MG63 (cell line): ENCODE measurements at regions not wholly inside any gene's neighbourhood (a gene's known extent, or its start where the extent isn't known, plus 50 kb on each side); places are given as distances from the start of the nearest gene placed in this dataset.

Experiments used
- DNase-seq: peaks from one replicate; pipeline ENCODE4 v3.0.0-alpha.2; 2020
- H3K27me3 ChIP-seq: fragments of 250-450 bp; sonication (Bioruptor Pico); 2 replicates; pipeline ENCODE4 v1.5.1; 2020; ENCODE audit warnings: mild to moderate bottlenecking, moderate library complexity
- H3K36me3 ChIP-seq: fragments of 250-450 bp; sonication (Bioruptor Pico); 2 replicates; pipeline ENCODE4 v1.5.1; 2020; ENCODE audit warnings: mild to moderate bottlenecking, moderate library complexity
- H3K4me3 ChIP-seq: fragments of 250-450 bp; sonication (Bioruptor Pico); 2 replicates; pipeline ENCODE4 v1.5.1; 2020; ENCODE audit warnings: mild to moderate bottlenecking, moderate library complexity
- H3K9me3 ChIP-seq: fragments of 250-450 bp; sonication (Bioruptor Pico); 2 replicates; pipeline ENCODE4 v1.5.1; 2020; ENCODE audit warnings: mild to moderate bottlenecking, moderate library complexity

DNA sequence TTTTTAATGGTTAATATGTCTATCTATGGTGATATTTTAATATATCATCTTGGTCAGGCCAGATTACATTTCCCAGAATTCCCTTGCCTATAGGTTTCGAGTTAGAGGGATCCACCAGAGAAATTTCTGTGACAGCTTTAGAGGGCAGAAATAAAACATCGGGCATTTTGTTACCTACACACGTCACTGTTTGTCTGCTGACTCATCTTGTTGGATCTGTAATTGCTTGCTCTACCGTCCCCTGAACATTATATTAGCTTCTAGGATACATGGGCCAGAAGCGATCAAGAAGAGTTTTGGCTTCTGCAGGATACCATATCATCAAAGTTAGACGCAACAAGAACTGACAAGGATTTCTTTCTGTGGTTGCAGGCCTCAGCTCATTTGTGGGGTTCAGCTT, 795.8 kb upstream of the GCFC2 start:
- Histone ChIP-seq H3K36me3 (no peaks in the 10 kb centered on the region), H3K9me3 (no peaks in the 10 kb centered on the region), H3K27me3 (no peaks in the 10 kb centered on the region), H3K4me3 (no peak overlapping the region)
- no peak for DNase-seq

DNA sequence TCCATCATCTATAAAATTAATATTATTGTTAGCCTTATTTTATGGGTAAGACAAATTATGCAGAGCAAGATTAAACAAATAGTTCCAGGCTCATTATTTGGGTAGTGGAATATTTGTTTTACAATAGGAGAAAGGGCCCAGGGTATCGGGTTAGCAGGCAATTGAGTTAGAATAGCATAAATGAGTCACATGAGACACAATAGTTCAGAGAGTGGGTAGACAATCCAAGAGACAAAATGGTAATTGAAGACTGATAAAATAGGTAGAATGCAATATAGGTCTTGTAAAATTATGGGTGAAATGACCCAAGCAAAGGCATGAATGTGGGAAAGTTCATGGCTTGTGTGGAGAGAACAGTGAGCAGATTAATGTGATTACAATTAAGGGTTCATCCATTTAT, 790.9 kb upstream of the GCFC2 start:
- no peaks in the 10 kb centered on the region for H3K36me3 ChIP-seq
- DNase-seq = no peak
- no peaks in the 10 kb centered on the region for H3K27me3 ChIP-seq
- H3K9me3 ChIP-seq = no peaks in the 10 kb centered on the region
- H3K4me3 ChIP-seq = no peak overlapping the region

DNA sequence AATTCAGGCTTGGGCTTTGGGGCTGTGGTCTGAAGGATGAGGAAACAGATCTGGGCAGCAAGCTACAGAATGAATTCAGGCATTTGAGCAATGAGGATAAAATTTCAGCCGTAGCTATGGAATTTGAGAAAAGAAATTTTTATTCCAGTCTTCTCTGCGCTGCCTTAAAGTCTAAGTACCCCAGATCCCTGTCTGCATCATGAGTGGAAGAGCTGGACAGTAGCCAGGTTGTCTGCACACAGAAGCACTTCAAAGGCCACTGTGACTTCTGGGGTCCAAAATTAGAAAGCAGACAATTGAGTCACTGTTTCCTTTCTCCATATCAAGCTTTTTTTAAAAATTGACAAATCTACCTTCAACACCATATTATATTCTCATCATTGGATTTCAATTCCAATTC, 787.6 kb upstream of the GCFC2 start:
- Histone ChIP-seq H3K27me3 (no peaks in the 10 kb centered on the region), H3K4me3 (no peak overlapping the region), H3K36me3 (no peaks in the 10 kb centered on the region), H3K9me3 (no peaks in the 10 kb centered on the region)
- DNase-seq = no peak

DNA sequence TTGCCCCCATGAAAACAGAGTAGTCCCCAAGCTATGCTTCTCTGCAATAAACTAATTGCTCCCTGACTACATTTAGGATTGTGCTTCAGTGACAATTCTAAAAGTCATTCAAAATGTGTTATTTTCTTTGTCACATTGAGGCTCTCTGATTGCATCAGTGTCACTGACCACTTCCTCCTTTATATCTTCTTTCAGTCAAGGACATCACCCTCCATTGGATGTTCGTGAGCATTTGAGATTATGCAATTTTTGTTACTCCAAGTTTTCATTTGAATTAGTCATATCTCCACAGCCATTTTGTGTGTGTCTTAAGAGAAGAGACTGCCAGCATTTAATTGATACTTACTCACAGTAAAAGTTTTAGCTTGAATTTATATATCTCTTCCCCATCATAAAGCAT, 780.8 kb upstream of the GCFC2 start:
- Histone ChIP-seq H3K36me3 (no peaks in the 10 kb centered on the region), H3K4me3 (no peak overlapping the region), H3K9me3 (no peaks in the 10 kb centered on the region), H3K27me3 (no peaks in the 10 kb centered on the region)
- DNase-seq = no peak

GRCh38 chr2:76478266-76479035, 767.7 kb upstream of the GCFC2 start:
- Histone ChIP-seq H3K4me3 (no peak overlapping the region), H3K36me3 (no peaks in the 10 kb centered on the region), H3K9me3 (no peaks in the 10 kb centered on the region), H3K27me3 (no peaks in the 10 kb centered on the region)
- DNase-seq = no peak

GRCh38 chr2:76472946-76473345, 762.2 kb upstream of the GCFC2 start:
- Histone ChIP-seq H3K27me3 (no peaks in the 10 kb centered on the region), H3K36me3 (no peaks in the 10 kb centered on the region), H3K4me3 (no peak overlapping the region), H3K9me3 (no peaks in the 10 kb centered on the region)
- no peak for DNase-seq

DNA sequence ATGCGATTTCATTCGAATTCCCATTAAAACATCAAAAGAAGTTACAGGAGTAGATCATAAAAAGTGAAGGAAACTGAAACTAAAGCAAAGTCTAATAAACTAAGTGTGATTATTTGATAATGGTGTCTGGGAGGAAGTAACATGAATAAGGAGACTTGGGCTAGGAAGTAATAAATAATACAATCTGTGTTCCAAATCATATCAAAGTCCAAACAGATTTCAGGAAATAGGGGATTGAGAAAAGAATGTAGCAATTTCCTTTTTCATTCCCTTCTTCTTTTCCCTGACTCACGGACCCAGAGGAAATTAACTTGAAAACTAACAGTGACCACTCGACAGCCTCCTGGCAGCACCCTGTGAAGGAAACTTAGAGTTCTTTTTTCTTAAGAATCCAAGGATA, 758.4 kb upstream of the GCFC2 start:
- Histone ChIP-seq H3K27me3 (no peaks in the 10 kb centered on the region), H3K9me3 (no peaks in the 10 kb centered on the region), H3K36me3 (no peaks in the 10 kb centered on the region), H3K4me3 (no peak overlapping the region)
- DNase-seq = no peak

GRCh38 chr2:76467326-76467725, 756.6 kb upstream of the GCFC2 start:
- no peaks in the 10 kb centered on the region for H3K36me3 ChIP-seq
- DNase-seq = no peak
- no peak overlapping the region for H3K4me3 ChIP-seq
- no peaks in the 10 kb centered on the region for H3K27me3 ChIP-seq
- H3K9me3 ChIP-seq = no peaks in the 10 kb centered on the region

DNA sequence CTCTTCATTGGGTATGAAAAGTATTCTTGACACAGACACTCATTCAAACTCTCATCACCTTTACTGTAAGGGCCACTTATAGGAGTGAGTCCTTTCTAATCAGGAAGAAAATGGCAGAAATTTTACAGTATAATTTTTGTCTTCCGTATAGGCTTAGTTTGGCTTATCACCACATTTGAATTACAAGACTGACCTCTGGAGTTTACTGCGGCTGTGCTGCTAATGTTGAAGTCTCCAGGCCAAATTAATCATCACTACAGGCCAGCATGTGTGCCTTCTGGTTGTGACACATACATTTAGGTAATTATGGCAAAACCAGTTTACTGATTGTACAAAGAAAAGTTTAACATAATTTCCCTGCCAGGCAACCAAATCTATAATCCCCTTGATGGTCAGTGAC, 753.6 kb upstream of the GCFC2 start:
- no peaks in the 10 kb centered on the region for H3K36me3 ChIP-seq
- no peak overlapping the region for H3K4me3 ChIP-seq
- no peaks in the 10 kb centered on the region for H3K27me3 ChIP-seq
- DNase-seq = no peak
- no peaks in the 10 kb centered on the region for H3K9me3 ChIP-seq

- no peak overlapping the region for H3K4me3 ChIP-seq
- DNase-seq = no peak
- H3K9me3 ChIP-seq = no peaks in the 10 kb centered on the region
- H3K36me3 ChIP-seq = no peaks in the 10 kb centered on the region
- H3K27me3 ChIP-seq = no peaks in the 10 kb centered on the region
These were observed 750.7 kb upstream of the GCFC2 start for GRCh38 chr2:76461431-76461830.

DNA sequence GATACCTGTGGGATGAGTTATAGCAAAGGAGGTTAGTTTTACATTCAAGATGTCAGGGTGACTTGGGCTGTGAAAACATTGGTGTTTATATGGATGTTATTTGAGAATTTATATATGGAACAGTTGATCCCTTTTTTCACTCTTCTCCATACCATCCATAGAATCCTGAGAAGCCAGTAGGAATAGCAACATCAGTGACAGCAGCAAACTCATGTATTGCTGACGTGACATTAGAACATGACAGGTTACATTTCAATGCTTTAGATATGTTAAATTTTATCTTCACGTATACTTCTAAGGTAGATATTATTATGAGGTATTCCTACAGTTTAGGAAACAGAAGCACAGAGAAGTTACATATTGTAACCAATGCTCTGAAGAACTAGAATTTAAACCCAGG, 745.2 kb upstream of the GCFC2 start:
- no peak for DNase-seq

GRCh38 chr2:76450024-76450475, 739.3 kb upstream of the GCFC2 start:
- H3K9me3 ChIP-seq = no peaks in the 10 kb centered on the region
- H3K4me3 ChIP-seq = no peak overlapping the region
- no peak for DNase-seq
- no peaks in the 10 kb centered on the region for H3K36me3 ChIP-seq
- no peaks in the 10 kb centered on the region for H3K27me3 ChIP-seq

More for the DNA sequence above, 745.2 kb upstream of the GCFC2 start:
- no peaks in the 10 kb centered on the region for H3K9me3 ChIP-seq
- no peak overlapping the region for H3K4me3 ChIP-seq
- no peaks in the 10 kb centered on the region for H3K27me3 ChIP-seq
- no peaks in the 10 kb centered on the region for H3K36me3 ChIP-seq

- no peak for DNase-seq
- no peaks in the 10 kb centered on the region for H3K27me3 ChIP-seq
- no peaks in the 10 kb centered on the region for H3K36me3 ChIP-seq
- H3K4me3 ChIP-seq = no peak overlapping the region
- no peaks in the 10 kb centered on the region for H3K9me3 ChIP-seq
These were observed 738.2 kb upstream of the GCFC2 start for GRCh38 chr2:76448956-76449355.

DNA sequence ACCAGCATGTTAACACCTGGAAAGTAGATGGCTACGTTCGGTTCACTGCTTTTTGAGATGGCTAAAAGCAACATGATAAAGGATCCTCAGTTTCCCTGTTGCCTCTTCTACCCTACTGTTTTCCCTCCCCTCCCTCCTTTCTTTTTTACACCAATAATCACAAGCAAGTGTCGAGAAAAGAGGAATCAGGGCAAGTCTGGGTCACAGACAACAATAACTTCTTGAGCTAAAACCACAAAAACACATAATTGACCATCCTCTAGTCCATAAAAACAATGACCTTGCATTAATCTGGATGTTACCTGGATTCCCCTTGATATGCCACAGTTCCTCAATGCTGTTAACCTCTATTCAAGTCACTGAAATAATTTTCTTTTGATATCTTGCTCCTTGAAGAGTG, 736.6 kb upstream of the GCFC2 start:
- Histone ChIP-seq H3K9me3 (no peaks in the 10 kb centered on the region), H3K4me3 (no peak overlapping the region), H3K36me3 (no peaks in the 10 kb centered on the region), H3K27me3 (no peaks in the 10 kb centered on the region)
- no peak for DNase-seq

DNA sequence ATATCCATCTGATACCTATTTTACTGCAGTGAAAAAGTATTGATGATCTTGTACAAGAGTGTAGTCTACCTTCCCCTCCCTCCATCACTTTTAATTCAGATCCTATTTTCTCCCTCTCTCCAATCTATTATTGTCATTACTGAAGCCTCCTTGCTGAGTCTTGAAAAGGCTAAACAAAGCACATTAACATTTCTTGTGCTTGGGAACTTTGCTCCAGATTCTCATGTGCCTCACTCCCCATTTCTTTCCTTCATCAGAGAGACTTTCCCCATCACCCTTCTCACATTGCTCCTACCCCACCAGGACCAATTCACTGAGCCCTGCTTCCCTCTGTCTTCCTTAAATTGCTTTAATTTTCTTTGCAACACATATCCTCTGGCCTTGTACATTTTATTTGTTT, 736.2 kb upstream of the GCFC2 start:
- DNase-seq = no peak
- H3K4me3 ChIP-seq = no peak overlapping the region

DNA sequence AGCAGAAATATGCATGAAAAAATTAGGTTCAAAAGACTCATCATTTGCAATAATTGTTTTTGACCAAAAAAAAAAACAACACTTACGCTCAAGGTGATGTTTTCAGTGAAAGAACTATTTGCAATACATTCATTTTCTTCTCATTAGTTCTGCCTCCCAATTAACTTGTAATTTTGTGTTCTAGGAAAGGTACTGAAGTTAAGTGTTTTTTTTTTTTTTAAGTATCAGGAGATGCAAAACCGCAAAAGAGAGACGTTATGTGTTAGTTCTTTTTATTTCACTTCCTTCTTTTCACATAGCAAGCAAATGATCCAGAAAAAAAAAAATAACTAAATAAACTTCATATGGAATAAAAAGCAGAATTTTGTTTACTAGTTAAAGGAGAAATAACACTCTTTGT, 735.2 kb upstream of the GCFC2 start:
- Histone ChIP-seq H3K36me3 (no peaks in the 10 kb centered on the region), H3K27me3 (no peaks in the 10 kb centered on the region), H3K4me3 (no peak overlapping the region)

More for the DNA sequence above, 736.2 kb upstream of the GCFC2 start:
- Histone ChIP-seq H3K9me3 (no peaks in the 10 kb centered on the region), H3K36me3 (no peaks in the 10 kb centered on the region), H3K27me3 (no peaks in the 10 kb centered on the region)

GRCh38 chr2:76444732-76445131, 734.0 kb upstream of the GCFC2 start:
- no peak for DNase-seq
- no peaks in the 10 kb centered on the region for H3K27me3 ChIP-seq
- no peaks in the 10 kb centered on the region for H3K9me3 ChIP-seq
- no peak overlapping the region for H3K4me3 ChIP-seq
- H3K36me3 ChIP-seq = no peaks in the 10 kb centered on the region

More for the DNA sequence above, 735.2 kb upstream of the GCFC2 start:
- no peak for DNase-seq
- H3K9me3 ChIP-seq = no peaks in the 10 kb centered on the region

- no peaks in the 10 kb centered on the region for H3K9me3 ChIP-seq
- no peaks in the 10 kb centered on the region for H3K27me3 ChIP-seq
- no peak overlapping the region for H3K4me3 ChIP-seq
- H3K36me3 ChIP-seq = no peaks in the 10 kb centered on the region
- no peak for DNase-seq
These were observed 726.8 kb upstream of the GCFC2 start for GRCh38 chr2:76437564-76437963.
